ENCODE measurements at regions not wholly inside any gene's neighbourhood (a gene's known extent, or its start where the extent isn't known, plus 50 kb on each side); places are given as distances from the start of the nearest gene placed in this dataset.

GRCh38 chr5:164005071-164005470, 499.7 kb downstream of the MAT2B start:
- no peak for DNase-seq (ENCODE audit: low read depth)
- no peak for TF ChIP-seq CTCF (IDR thresholded peaks at IDR 0.05; ENCODE audit: insufficient read depth, low read depth, low read length, missing control alignments)
- no peak overlapping the region for H3K4me3 ChIP-seq (ENCODE audit: low read length)

- no peak for DNase-seq (ENCODE audit: low read depth)
- TF ChIP-seq CTCF (IDR thresholded peaks at IDR 0.05; ENCODE audit: insufficient read depth, low read depth, low read length, missing control alignments), result no peak
- no peak overlapping the region for H3K4me3 ChIP-seq (ENCODE audit: low read length)
Measured at GRCh38 chr5:164007064-164007463, 501.6 kb downstream of the MAT2B start.

GRCh38 chr5:164009621-164010020, 504.2 kb downstream of the MAT2B start:
- TF ChIP-seq CTCF (IDR thresholded peaks at IDR 0.05; ENCODE audit: insufficient read depth, low read depth, low read length, missing control alignments), result no peak
- no peak for DNase-seq (ENCODE audit: low read depth)
- H3K4me3 ChIP-seq (ENCODE audit: low read length), result no peak overlapping the region

- no peak for TF ChIP-seq CTCF (IDR thresholded peaks at IDR 0.05; ENCODE audit: insufficient read depth, low read depth, low read length, missing control alignments)
- DNase-seq (ENCODE audit: low read depth), result no peak
- no peak overlapping the region for H3K4me3 ChIP-seq (ENCODE audit: low read length)
Measured at GRCh38 chr5:164010900-164011299, 505.5 kb downstream of the MAT2B start.

- no peak overlapping the region for H3K4me3 ChIP-seq (ENCODE audit: low read length)
- no peak for DNase-seq (ENCODE audit: low read depth)
- TF ChIP-seq CTCF (IDR thresholded peaks at IDR 0.05; ENCODE audit: insufficient read depth, low read depth, low read length, missing control alignments), result no peak
Measured at GRCh38 chr5:164012371-164012770, 507.0 kb downstream of the MAT2B start.

- peak; percentile 68 for TF ChIP-seq CTCF (IDR thresholded peaks at IDR 0.05; ENCODE audit: insufficient read depth, low read depth, low read length, missing control alignments)
- H3K4me3 ChIP-seq (ENCODE audit: low read length), result no peak overlapping the region
- peak; percentile 78 for DNase-seq (ENCODE audit: low read depth)
Measured at GRCh38 chr5:164013077-164013670, 507.8 kb downstream of the MAT2B start.

- no peak for TF ChIP-seq CTCF (IDR thresholded peaks at IDR 0.05; ENCODE audit: insufficient read depth, low read depth, low read length, missing control alignments)
- no peak for DNase-seq (ENCODE audit: low read depth)
- no peak overlapping the region for H3K4me3 ChIP-seq (ENCODE audit: low read length)
Measured at GRCh38 chr5:164020116-164020515, 514.7 kb downstream of the MAT2B start.
